Colonic mucosa (tissue), 4 donors: ENCODE measurements at regions not wholly inside any gene's neighbourhood (a gene's known extent, or its start where the extent isn't known, plus 50 kb on each side); places are given as distances from the start of the nearest gene placed in this dataset.
"Not testable (repeated sequence)": the region's sequence is repeated elsewhere in the genome, so short reads cannot be mapped to it uniquely, and the experiment has no call there.

Experiments used
- DNase-seq: peaks from one replicate; pipeline ENCODE4 v3.0.0-alpha.2; 2020
- H3K27ac ChIP-seq: fragments of 200-600 bp; one replicate; pipeline ENCODE4 v1.8.0; 2021
- H3K27me3 ChIP-seq: fragments of 200-600 bp; one replicate; pipeline ENCODE4 v1.8.0; 2021
- H3K36me3 ChIP-seq: fragments of 200-600 bp; one replicate; pipeline ENCODE4 v1.8.0; 2021
- H3K4me1 ChIP-seq: fragments of 200-600 bp; one replicate; pipeline ENCODE4 v1.8.0; 2021; ENCODE audit warnings: mild to moderate bottlenecking
- H3K4me3 ChIP-seq: fragments of 200-600 bp; one replicate; pipeline ENCODE4 v1.8.0; 2021
- H3K9ac ChIP-seq, 2 donors: one replicate each; pipeline ENCODE4 v1.7.0; 2013; ENCODE audit warnings: control low read depth in 2 of 2, low read depth in 2 of 2, low read length in 2 of 2
- H3K9me3 ChIP-seq: fragments of 200-600 bp; one replicate; pipeline ENCODE4 v1.8.0; 2021
- CTCF ChIP-seq: fragments of 200-600 bp; IDR thresholded peaks from one replicate; pipeline ENCODE4 v1.8.0; 2022; ENCODE audit warnings: antibody characterized with exemption, mild to moderate bottlenecking
- intact Hi-C: fragments of 100-400 bp; cut with DNase I; formaldehyde crosslinking; loops from one replicate; pipeline ENCODE4 v1.14.1; 2022
- donor health status: healthy.
- donor health status: DM: no; HTN: no; CAD: no.
- donor health status: DM: no; HTN: no; CAD: no.

- no peak for DNase-seq
- no peak for TF ChIP-seq CTCF
- intact Hi-C loops: no loop called here
- no peak overlapping the region for H3K9ac ChIP-seq
- H3K4me1 ChIP-seq: no peaks in the 10 kb centered on the region
- H3K36me3 ChIP-seq: no peaks in the 10 kb centered on the region
- H3K9me3 ChIP-seq: no peaks in the 10 kb centered on the region
- no peak overlapping the region for H3K27ac ChIP-seq
- H3K4me3 ChIP-seq: no peak overlapping the region
- H3K27me3 ChIP-seq: no peaks in the 10 kb centered on the region
Observed at GRCh38 chr7:125065546-125065945, 135.9 kb upstream of the POT1 start.

GRCh38 chr7:125065001-125065400 is 135.4 kb upstream of the POT1 start:
- Histone ChIP-seq H3K9ac (no peak overlapping the region), H3K9me3 (no peaks in the 10 kb centered on the region), H3K4me1 (no peaks in the 10 kb centered on the region), H3K36me3 (no peaks in the 10 kb centered on the region), H3K27me3 (no peaks in the 10 kb centered on the region), H3K27ac (no peak overlapping the region), H3K4me3 (no peak overlapping the region)
- intact Hi-C loops: no loop called here
- no peak for DNase-seq
- no peak for TF ChIP-seq CTCF

- no peak for DNase-seq
- Histone ChIP-seq H3K4me1 (no peaks in the 10 kb centered on the region), H3K9me3 (no peaks in the 10 kb centered on the region), H3K27me3 (no peaks in the 10 kb centered on the region), H3K4me3 (no peak overlapping the region), H3K36me3 (no peaks in the 10 kb centered on the region), H3K27ac (no peak overlapping the region), H3K9ac (no peak overlapping the region)
- intact Hi-C loops: no loop called here
- TF ChIP-seq CTCF: no peak
Observed at GRCh38 chr7:125061776-125062397, 132.3 kb upstream of the POT1 start.

- H3K36me3 ChIP-seq, H3K9me3 ChIP-seq, H3K9ac ChIP-seq, H3K27ac ChIP-seq, H3K4me1 ChIP-seq, DNase-seq, H3K4me3 ChIP-seq, H3K27me3 ChIP-seq, intact Hi-C loops: not testable (repeated sequence)
Observed at GRCh38 chr7:125061083-125061745, 131.6 kb upstream of the POT1 start.

- Histone ChIP-seq H3K27me3 (no peaks in the 10 kb centered on the region), H3K4me3 (no peak overlapping the region), H3K36me3 (no peaks in the 10 kb centered on the region), H3K27ac (no peak overlapping the region), H3K4me1 (no peaks in the 10 kb centered on the region), H3K9ac (no peak overlapping the region), H3K9me3 (no peaks in the 10 kb centered on the region)
- TF ChIP-seq CTCF: no peak
- intact Hi-C loops: loop anchor here (5.0 kb wide), 1 partner anchor 612 kb away; no protein-coding TSS in a partner anchor
- no peak for DNase-seq
Observed at GRCh38 chr7:125059861-125060456, 130.3 kb upstream of the POT1 start.

DNA sequence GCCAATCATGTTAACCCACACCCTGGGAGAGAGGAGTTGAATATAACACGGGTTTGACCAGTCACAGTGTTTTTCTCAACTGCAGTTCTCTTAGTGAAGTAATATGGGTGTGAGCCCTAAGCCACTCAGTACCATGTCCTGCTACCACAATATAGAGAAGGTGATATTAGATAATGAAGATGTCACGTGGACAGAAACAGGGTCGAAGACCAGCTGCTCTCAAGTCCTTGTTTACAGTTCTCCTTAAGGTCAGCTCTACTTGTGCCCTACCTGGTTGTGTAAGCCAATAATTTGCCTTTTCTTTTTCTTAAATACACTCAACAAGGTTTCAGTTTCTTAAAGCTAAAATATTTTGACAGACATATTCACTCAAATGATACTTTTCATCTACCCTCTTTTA is 128.3 kb upstream of the POT1 start:
- TF ChIP-seq CTCF: no peak
- Histone ChIP-seq H3K4me3 (no peak overlapping the region), H3K4me1 (no peaks in the 10 kb centered on the region), H3K27me3 (no peaks in the 10 kb centered on the region), H3K27ac (no peak overlapping the region), H3K36me3 (no peaks in the 10 kb centered on the region), H3K9ac (no peak overlapping the region), H3K9me3 (no peaks in the 10 kb centered on the region)
- intact Hi-C loops: loop anchor here (5.0 kb wide), 1 partner anchor 614 kb away; no protein-coding TSS in a partner anchor
- DNase-seq: no peak
